ENCODE measurements at regions not wholly inside any gene's neighbourhood (a gene's known extent, or its start where the extent isn't known, plus 50 kb on each side); places are given as distances from the start of the nearest gene placed in this dataset.
"Not testable (repeated sequence)": the region's sequence is repeated elsewhere in the genome, so short reads cannot be mapped to it uniquely, and the experiment has no call there.

GRCh38 chr5:102622262-102622661 is 123.5 kb upstream of the SLCO6A1 start:
- no peaks in the 10 kb centered on the region for H3K4me1 ChIP-seq (ENCODE audit: control insufficient read depth, insufficient read depth, low read length)
- H3K36me3 ChIP-seq (ENCODE audit: control insufficient read depth, insufficient read depth, low read length): no peaks in the 10 kb centered on the region
- H3K9me3 ChIP-seq (ENCODE audit: control insufficient read depth, insufficient read depth, low read length): no peaks in the 10 kb centered on the region
- no peaks in the 10 kb centered on the region for H3K27me3 ChIP-seq (ENCODE audit: control insufficient read depth, insufficient read depth, low read length)
- H3K9ac ChIP-seq (ENCODE audit: low read depth, low read length): no peak overlapping the region
- H3K4me3 ChIP-seq (ENCODE audit: low read depth, low read length): no peak overlapping the region

- Histone ChIP-seq H3K4me3 (ENCODE audit: low read depth, low read length) (no peak overlapping the region), H3K36me3 (ENCODE audit: control insufficient read depth, insufficient read depth, low read length) (no peaks in the 10 kb centered on the region), H3K4me1 (ENCODE audit: control insufficient read depth, insufficient read depth, low read length) (no peaks in the 10 kb centered on the region), H3K9me3 (ENCODE audit: control insufficient read depth, insufficient read depth, low read length) (no peaks in the 10 kb centered on the region), H3K27me3 (ENCODE audit: control insufficient read depth, insufficient read depth, low read length) (no peaks in the 10 kb centered on the region), H3K9ac (ENCODE audit: low read depth, low read length) (no peak overlapping the region)
Measured at GRCh38 chr5:102623329-102624065, 124.7 kb upstream of the SLCO6A1 start.

GRCh38 chr5:102624405-102624804 is 125.6 kb upstream of the SLCO6A1 start:
- H3K36me3 ChIP-seq (ENCODE audit: control insufficient read depth, insufficient read depth, low read length): no peaks in the 10 kb centered on the region
- no peak overlapping the region for H3K9ac ChIP-seq (ENCODE audit: low read depth, low read length)
- H3K27me3 ChIP-seq (ENCODE audit: control insufficient read depth, insufficient read depth, low read length): no peaks in the 10 kb centered on the region
- H3K4me1 ChIP-seq (ENCODE audit: control insufficient read depth, insufficient read depth, low read length): no peaks in the 10 kb centered on the region
- no peak overlapping the region for H3K4me3 ChIP-seq (ENCODE audit: low read depth, low read length)
- H3K9me3 ChIP-seq (ENCODE audit: control insufficient read depth, insufficient read depth, low read length): no peaks in the 10 kb centered on the region

GRCh38 chr5:102625468-102625867 is 126.7 kb upstream of the SLCO6A1 start:
- Histone ChIP-seq H3K9me3 (ENCODE audit: control insufficient read depth, insufficient read depth, low read length) (no peaks in the 10 kb centered on the region), H3K27me3 (ENCODE audit: control insufficient read depth, insufficient read depth, low read length) (no peaks in the 10 kb centered on the region), H3K36me3 (ENCODE audit: control insufficient read depth, insufficient read depth, low read length) (no peaks in the 10 kb centered on the region), H3K9ac (ENCODE audit: low read depth, low read length) (no peak overlapping the region), H3K4me3 (ENCODE audit: low read depth, low read length) (no peak overlapping the region), H3K4me1 (ENCODE audit: control insufficient read depth, insufficient read depth, low read length) (no peaks in the 10 kb centered on the region)

GRCh38 chr5:102625928-102626327 is 127.1 kb upstream of the SLCO6A1 start:
- Histone ChIP-seq H3K4me1 (ENCODE audit: control insufficient read depth, insufficient read depth, low read length) (no peaks in the 10 kb centered on the region), H3K9ac (ENCODE audit: low read depth, low read length) (no peak overlapping the region), H3K4me3 (ENCODE audit: low read depth, low read length) (no peak overlapping the region), H3K27me3 (ENCODE audit: control insufficient read depth, insufficient read depth, low read length) (no peaks in the 10 kb centered on the region), H3K9me3 (ENCODE audit: control insufficient read depth, insufficient read depth, low read length) (no peaks in the 10 kb centered on the region), H3K36me3 (ENCODE audit: control insufficient read depth, insufficient read depth, low read length) (no peaks in the 10 kb centered on the region)

- Histone ChIP-seq H3K9me3 (ENCODE audit: control insufficient read depth, insufficient read depth, low read length) (no peaks in the 10 kb centered on the region), H3K36me3 (ENCODE audit: control insufficient read depth, insufficient read depth, low read length) (no peaks in the 10 kb centered on the region), H3K4me3 (ENCODE audit: low read depth, low read length) (no peak overlapping the region), H3K9ac (ENCODE audit: low read depth, low read length) (no peak overlapping the region), H3K4me1 (ENCODE audit: control insufficient read depth, insufficient read depth, low read length) (no peaks in the 10 kb centered on the region), H3K27me3 (ENCODE audit: control insufficient read depth, insufficient read depth, low read length) (no peaks in the 10 kb centered on the region)
Measured at GRCh38 chr5:102627315-102627714, 127.8 kb upstream of the PAM start.

GRCh38 chr5:102628441-102629175 is 126.5 kb upstream of the PAM start:
- Histone ChIP-seq H3K36me3 (ENCODE audit: control insufficient read depth, insufficient read depth, low read length) (no peaks in the 10 kb centered on the region), H3K4me3 (ENCODE audit: low read depth, low read length) (no peak overlapping the region), H3K9ac (ENCODE audit: low read depth, low read length) (no peak overlapping the region), H3K27me3 (ENCODE audit: control insufficient read depth, insufficient read depth, low read length) (no peaks in the 10 kb centered on the region), H3K4me1 (ENCODE audit: control insufficient read depth, insufficient read depth, low read length) (no peaks in the 10 kb centered on the region), H3K9me3 (ENCODE audit: control insufficient read depth, insufficient read depth, low read length) (no peaks in the 10 kb centered on the region)

GRCh38 chr5:102629827-102630605 is 125.1 kb upstream of the PAM start:
- Histone ChIP-seq H3K27me3 (ENCODE audit: control insufficient read depth, insufficient read depth, low read length) (no peaks in the 10 kb centered on the region), H3K4me3 (ENCODE audit: low read depth, low read length) (no peak overlapping the region), H3K36me3 (ENCODE audit: control insufficient read depth, insufficient read depth, low read length) (no peaks in the 10 kb centered on the region), H3K4me1 (ENCODE audit: control insufficient read depth, insufficient read depth, low read length) (no peaks in the 10 kb centered on the region), H3K9ac (ENCODE audit: low read depth, low read length) (no peak overlapping the region), H3K9me3 (ENCODE audit: control insufficient read depth, insufficient read depth, low read length) (no peaks in the 10 kb centered on the region)

GRCh38 chr5:102635399-102635798 is 119.7 kb upstream of the PAM start:
- not testable (repeated sequence) for H3K9ac ChIP-seq (ENCODE audit: low read depth, low read length); H3K9me3 ChIP-seq (ENCODE audit: control insufficient read depth, insufficient read depth, low read length); H3K27me3 ChIP-seq (ENCODE audit: control insufficient read depth, insufficient read depth, low read length); H3K4me1 ChIP-seq (ENCODE audit: control insufficient read depth, insufficient read depth, low read length); H3K4me3 ChIP-seq (ENCODE audit: low read depth, low read length); H3K36me3 ChIP-seq (ENCODE audit: control insufficient read depth, insufficient read depth, low read length)

- H3K4me1 ChIP-seq (ENCODE audit: control insufficient read depth, insufficient read depth, low read length): no peaks in the 10 kb centered on the region
- no peaks in the 10 kb centered on the region for H3K27me3 ChIP-seq (ENCODE audit: control insufficient read depth, insufficient read depth, low read length)
- H3K36me3 ChIP-seq (ENCODE audit: control insufficient read depth, insufficient read depth, low read length): no peaks in the 10 kb centered on the region
- no peak overlapping the region for H3K4me3 ChIP-seq (ENCODE audit: low read depth, low read length)
- no peak overlapping the region for H3K9ac ChIP-seq (ENCODE audit: low read depth, low read length)
- H3K9me3 ChIP-seq (ENCODE audit: control insufficient read depth, insufficient read depth, low read length): no peaks in the 10 kb centered on the region
Measured at GRCh38 chr5:102638316-102638715, 116.8 kb upstream of the PAM start.

GRCh38 chr5:102638912-102639652 is 116.0 kb upstream of the PAM start:
- H3K4me1 ChIP-seq (ENCODE audit: control insufficient read depth, insufficient read depth, low read length): no peaks in the 10 kb centered on the region

More at GRCh38 chr5:102638912-102639652, 116.0 kb upstream of the PAM start:
- no peak overlapping the region for H3K4me3 ChIP-seq (ENCODE audit: low read depth, low read length)
- no peak overlapping the region for H3K9ac ChIP-seq (ENCODE audit: low read depth, low read length)
- no peaks in the 10 kb centered on the region for H3K27me3 ChIP-seq (ENCODE audit: control insufficient read depth, insufficient read depth, low read length)
- no peaks in the 10 kb centered on the region for H3K9me3 ChIP-seq (ENCODE audit: control insufficient read depth, insufficient read depth, low read length)
- no peaks in the 10 kb centered on the region for H3K36me3 ChIP-seq (ENCODE audit: control insufficient read depth, insufficient read depth, low read length)

Measured in iPS-15b (cell line).